Epithelial cell of proximal tubule (primary cell): ENCODE measurements at regions not wholly inside any gene's neighbourhood (a gene's known extent, or its start where the extent isn't known, plus 50 kb on each side); places are given as distances from the start of the nearest gene placed in this dataset.

Source experiments
- DNase-seq: peaks from one replicate; pipeline ENCODE4 v3.0.0-alpha.2; 2011; ENCODE audit warnings: low read depth
- H3K4me3 ChIP-seq: 2 replicates; pipeline ENCODE4 v1.5.1; 2011; ENCODE audit warnings: low read depth, mild to moderate bottlenecking, low read length
- CTCF ChIP-seq: conservative IDR thresholded peaks from 2 replicates; pipeline ENCODE4 v1.5.1; 2012; ENCODE audit warnings: low read depth, mild to moderate bottlenecking, low read length

- no peak for DNase-seq
- no peak for TF ChIP-seq CTCF
- no peak overlapping the region for H3K4me3 ChIP-seq
Observed at GRCh38 chr7:148481971-148482626, 108.5 kb upstream of the C7orf33 start.

- TF ChIP-seq CTCF = no peak
- DNase-seq = no peak
- H3K4me3 ChIP-seq = no peak overlapping the region
Observed at GRCh38 chr7:148483515-148484308, 106.9 kb upstream of the C7orf33 start.

- H3K4me3 ChIP-seq = no peak overlapping the region
- TF ChIP-seq CTCF = no peak
- DNase-seq = no peak
Observed at GRCh38 chr7:148484486-148484885, 106.1 kb upstream of the C7orf33 start.

GRCh38 chr7:148485618-148486017, 104.9 kb upstream of the C7orf33 start:
- H3K4me3 ChIP-seq = no peak overlapping the region
- no peak for DNase-seq
- TF ChIP-seq CTCF = no peak

GRCh38 chr7:148486937-148487336, 103.6 kb upstream of the C7orf33 start:
- no peak for TF ChIP-seq CTCF
- no peak overlapping the region for H3K4me3 ChIP-seq
- DNase-seq = no peak

- H3K4me3 ChIP-seq = no peak overlapping the region
- no peak for DNase-seq
- no peak for TF ChIP-seq CTCF
Observed at GRCh38 chr7:148487912-148488311, 102.7 kb upstream of the C7orf33 start.

- TF ChIP-seq CTCF = no peak
- H3K4me3 ChIP-seq = no peak overlapping the region
Observed at GRCh38 chr7:148489678-148490077, 100.9 kb upstream of the C7orf33 start.

More at GRCh38 chr7:148489678-148490077, 100.9 kb upstream of the C7orf33 start:
- no peak for DNase-seq
